Activated CD8-positive, alpha-beta memory T cell treated with anti-CD3 and anti-CD28 coated beads, Interleukin-2, amount 10 ng/mL, durations not matched to agents 7 days and 5 days (primary cell): ENCODE measurements at regions not wholly inside any gene's neighbourhood (a gene's known extent, or its start where the extent isn't known, plus 50 kb on each side); places are given as distances from the start of the nearest gene placed in this dataset.

Experiments
- ATAC-seq: fragments of 150-1000 bp; cut with Tn5 transposase; one replicate; pipeline ENCODE4 v1.10.0; 2021; ENCODE audit warnings: moderate library complexity
- CTCF ChIA-PET: fragments of 350-600 bp; sonication (Branson Sonifier 250); formaldehyde crosslinking; loops from one replicate; lab custom pipeline; 2021; ENCODE audit warnings: antibody characterized with exemption; lab: Charles Lee
- DNase-seq: peaks from one replicate; pipeline ENCODE4 v3.0.0-alpha.2; 2020
- H3K27ac Mint-ChIP-seq: one replicate; pipeline ENCODE4 v1.8.0; 2021; ENCODE audit warnings: mild to moderate bottlenecking, mixed read lengths
- H3K27me3 Mint-ChIP-seq: one replicate; pipeline ENCODE4 v1.8.0; 2021; ENCODE audit warnings: mixed read lengths
- H3K36me3 Mint-ChIP-seq: one replicate; pipeline ENCODE4 v1.8.0; 2021; ENCODE audit warnings: mild to moderate bottlenecking, mixed read lengths
- H3K4me1 Mint-ChIP-seq: one replicate; pipeline ENCODE4 v1.8.0; 2021; ENCODE audit warnings: mixed read lengths
- H3K4me3 Mint-ChIP-seq: one replicate; pipeline ENCODE4 v1.8.0; 2021; ENCODE audit warnings: mild to moderate bottlenecking, moderate library complexity, mixed read lengths
- H3K9me3 Mint-ChIP-seq: one replicate; pipeline ENCODE4 v1.8.0; 2022; ENCODE audit warnings: low read depth, mixed read lengths

GRCh38 chr2:180225118-180225517 is 218.0 kb upstream of the CWC22 start:
- Mint-ChIP-seq H3K27ac (no peak overlapping the region), H3K27me3 (no peaks in the 10 kb centered on the region), H3K36me3 (no peaks in the 10 kb centered on the region), H3K4me1 (no peaks in the 10 kb centered on the region), H3K9me3 (peaks cover 5% of the 10 kb centered on the region), H3K4me3 (no peak overlapping the region)
- DNase-seq (no peak), ATAC-seq (no peak)
- CTCF ChIA-PET = no interaction called here

- CTCF ChIA-PET = no interaction called here
- Mint-ChIP-seq H3K27me3 (no peaks in the 10 kb centered on the region), H3K36me3 (no peaks in the 10 kb centered on the region), H3K27ac (no peak overlapping the region), H3K4me1 (no peaks in the 10 kb centered on the region), H3K4me3 (no peak overlapping the region), H3K9me3 (peaks cover 5% of the 10 kb centered on the region)
- ATAC-seq = no peak
- DNase-seq = no peak
These were observed 215.5 kb upstream of the CWC22 start for GRCh38 chr2:180222644-180223043.

GRCh38 chr2:180219491-180219890 is 212.4 kb upstream of the CWC22 start:
- Mint-ChIP-seq H3K4me1 (no peaks in the 10 kb centered on the region), H3K27ac (no peak overlapping the region), H3K4me3 (no peak overlapping the region), H3K27me3 (no peaks in the 10 kb centered on the region), H3K36me3 (no peaks in the 10 kb centered on the region), H3K9me3 (peaks cover 4% of the 10 kb centered on the region)
- DNase-seq (no peak), ATAC-seq (no peak)
- CTCF ChIA-PET = no interaction called here

- no peak overlapping the region for H3K4me3 Mint-ChIP-seq
- no peaks in the 10 kb centered on the region for H3K9me3 Mint-ChIP-seq
- H3K27me3 Mint-ChIP-seq = no peaks in the 10 kb centered on the region
- no peaks in the 10 kb centered on the region for H3K4me1 Mint-ChIP-seq
- ATAC-seq = no peak
- H3K27ac Mint-ChIP-seq = no peak overlapping the region
- CTCF ChIA-PET = no interaction called here
- no peak for DNase-seq
- H3K36me3 Mint-ChIP-seq = no peaks in the 10 kb centered on the region
These were observed 201.7 kb upstream of the CWC22 start for GRCh38 chr2:180208841-180209240.

- no peak overlapping the region for H3K27ac Mint-ChIP-seq
- CTCF ChIA-PET = no interaction called here
These were observed 198.6 kb upstream of the CWC22 start for GRCh38 chr2:180205621-180206235.

GRCh38 chr2:180203972-180204371 is 196.9 kb upstream of the CWC22 start:
- Mint-ChIP-seq H3K27ac (no peak overlapping the region), H3K36me3 (no peaks in the 10 kb centered on the region), H3K4me1 (no peaks in the 10 kb centered on the region), H3K27me3 (no peaks in the 10 kb centered on the region), H3K4me3 (no peak overlapping the region), H3K9me3 (no peaks in the 10 kb centered on the region)
- no peak for DNase-seq
- CTCF ChIA-PET = no interaction called here
- no peak for ATAC-seq

More at GRCh38 chr2:180205621-180206235, 198.6 kb upstream of the CWC22 start:
- Mint-ChIP-seq H3K27me3 (no peaks in the 10 kb centered on the region), H3K4me3 (no peak overlapping the region), H3K36me3 (no peaks in the 10 kb centered on the region), H3K4me1 (no peaks in the 10 kb centered on the region), H3K9me3 (no peaks in the 10 kb centered on the region)
- no peak for ATAC-seq
- no peak for DNase-seq

- H3K4me1 Mint-ChIP-seq = no peaks in the 10 kb centered on the region
- DNase-seq = no peak
These were observed 195.4 kb upstream of the CWC22 start for GRCh38 chr2:180202467-180202951.

GRCh38 chr2:180196419-180196977 is 189.4 kb upstream of the CWC22 start:
- DNase-seq (no peak), ATAC-seq (no peak)
- H3K27ac Mint-ChIP-seq = no peak overlapping the region
- no peaks in the 10 kb centered on the region for H3K9me3 Mint-ChIP-seq
- H3K27me3 Mint-ChIP-seq = no peaks in the 10 kb centered on the region
- CTCF ChIA-PET = no interaction called here
- no peaks in the 10 kb centered on the region for H3K36me3 Mint-ChIP-seq
- no peak overlapping the region for H3K4me3 Mint-ChIP-seq
- peaks cover 3% of the 10 kb centered on the region for H3K4me1 Mint-ChIP-seq

More at GRCh38 chr2:180202467-180202951, 195.4 kb upstream of the CWC22 start:
- no peaks in the 10 kb centered on the region for H3K36me3 Mint-ChIP-seq
- H3K4me3 Mint-ChIP-seq = no peak overlapping the region
- no peaks in the 10 kb centered on the region for H3K9me3 Mint-ChIP-seq
- CTCF ChIA-PET = no interaction called here
- no peaks in the 10 kb centered on the region for H3K27me3 Mint-ChIP-seq
- H3K27ac Mint-ChIP-seq = no peak overlapping the region
- no peak for ATAC-seq

GRCh38 chr2:180195847-180196246 is 188.8 kb upstream of the CWC22 start:
- no peak for ATAC-seq
- H3K4me3 Mint-ChIP-seq = no peak overlapping the region
- CTCF ChIA-PET = no interaction called here
- no peaks in the 10 kb centered on the region for H3K36me3 Mint-ChIP-seq
- H3K27ac Mint-ChIP-seq = no peak overlapping the region
- peaks cover 3% of the 10 kb centered on the region for H3K4me1 Mint-ChIP-seq
- DNase-seq = no peak
- H3K27me3 Mint-ChIP-seq = no peaks in the 10 kb centered on the region
- no peaks in the 10 kb centered on the region for H3K9me3 Mint-ChIP-seq

GRCh38 chr2:180191432-180192124 is 184.5 kb upstream of the CWC22 start:
- ATAC-seq = no peak
- Mint-ChIP-seq H3K4me1 (peaks cover 2% of the 10 kb centered on the region), H3K4me3 (no peak overlapping the region), H3K27me3 (no peaks in the 10 kb centered on the region), H3K36me3 (no peaks in the 10 kb centered on the region), H3K9me3 (no peaks in the 10 kb centered on the region), H3K27ac (no peak overlapping the region)
- no peak for DNase-seq
- CTCF ChIA-PET = no interaction called here

- Mint-ChIP-seq H3K36me3 (no peaks in the 10 kb centered on the region), H3K27ac (no peak overlapping the region), H3K4me1 (no peaks in the 10 kb centered on the region), H3K4me3 (no peak overlapping the region), H3K27me3 (no peaks in the 10 kb centered on the region), H3K9me3 (no peaks in the 10 kb centered on the region)
- no peak for ATAC-seq
- DNase-seq = no peak
- CTCF ChIA-PET = no interaction called here
These were observed 183.8 kb upstream of the CWC22 start for GRCh38 chr2:180190851-180191250.

- ATAC-seq (no peak), DNase-seq (no peak)
- H3K9me3 Mint-ChIP-seq = no peaks in the 10 kb centered on the region
- CTCF ChIA-PET = no interaction called here
- H3K36me3 Mint-ChIP-seq = no peaks in the 10 kb centered on the region
- no peaks in the 10 kb centered on the region for H3K27me3 Mint-ChIP-seq
- H3K27ac Mint-ChIP-seq = no peak overlapping the region
- H3K4me1 Mint-ChIP-seq = no peaks in the 10 kb centered on the region
- H3K4me3 Mint-ChIP-seq = no peak overlapping the region
These were observed 180.5 kb upstream of the CWC22 start for GRCh38 chr2:180187611-180188010.

- ATAC-seq = no peak
These were observed 177.4 kb upstream of the CWC22 start for GRCh38 chr2:180184506-180184905.

GRCh38 chr2:180180511-180180910 is 173.4 kb upstream of the CWC22 start:
- Mint-ChIP-seq H3K27me3 (peaks cover 3% of the 10 kb centered on the region), H3K9me3 (no peaks in the 10 kb centered on the region), H3K27ac (no peak overlapping the region), H3K4me3 (no peak overlapping the region), H3K36me3 (no peaks in the 10 kb centered on the region), H3K4me1 (no peaks in the 10 kb centered on the region)
- CTCF ChIA-PET = no interaction called here
- no peak for DNase-seq
- no peak for ATAC-seq

More at GRCh38 chr2:180184506-180184905, 177.4 kb upstream of the CWC22 start:
- Mint-ChIP-seq H3K4me1 (no peaks in the 10 kb centered on the region), H3K27me3 (no peaks in the 10 kb centered on the region), H3K9me3 (no peaks in the 10 kb centered on the region), H3K4me3 (no peak overlapping the region), H3K36me3 (no peaks in the 10 kb centered on the region), H3K27ac (no peak overlapping the region)
- DNase-seq = no peak
- CTCF ChIA-PET = no interaction called here
